ENCODE measurements at regions not wholly inside any gene's neighbourhood (a gene's known extent, or its start where the extent isn't known, plus 50 kb on each side); places are given as distances from the start of the nearest gene placed in this dataset.

DNA sequence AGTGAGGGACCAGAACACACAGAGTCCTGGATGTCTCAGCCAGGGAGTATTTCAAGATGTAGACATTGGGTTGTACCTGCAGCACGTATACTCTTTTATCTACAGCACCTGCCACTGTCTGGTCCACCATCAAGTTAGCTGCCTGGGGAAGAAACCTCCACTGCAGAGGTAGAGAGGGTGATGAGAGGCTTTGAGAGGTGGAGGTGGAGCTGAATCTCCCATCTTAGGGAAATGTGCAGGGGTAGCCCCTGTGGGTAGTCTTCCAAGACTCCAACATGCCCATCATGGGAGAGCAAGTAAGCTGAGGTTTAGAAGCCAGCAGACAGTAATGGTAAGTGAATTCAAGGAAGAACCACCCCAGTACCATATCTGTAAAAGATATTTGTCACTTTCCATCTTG lies 93.3 kb upstream of the CELF4 start:
- 59 to 74% methylated on average over 1 of the region's 1 CpG for WGBS, 2 donors
- Histone ChIP-seq H3K9me3 (no peaks in the 10 kb centered on the region), H3K27ac (no peak overlapping the region), H3K27me3 (no peaks in the 10 kb centered on the region), H3K4me1 (no peaks in the 10 kb centered on the region), H3K36me3 (no peaks in the 10 kb centered on the region), H3K4me3 (no peak overlapping the region)
- no peak for DNase-seq
- intact Hi-C loops (cut with DNase I) = no loop called here
- TF ChIP-seq, protein P1, sequence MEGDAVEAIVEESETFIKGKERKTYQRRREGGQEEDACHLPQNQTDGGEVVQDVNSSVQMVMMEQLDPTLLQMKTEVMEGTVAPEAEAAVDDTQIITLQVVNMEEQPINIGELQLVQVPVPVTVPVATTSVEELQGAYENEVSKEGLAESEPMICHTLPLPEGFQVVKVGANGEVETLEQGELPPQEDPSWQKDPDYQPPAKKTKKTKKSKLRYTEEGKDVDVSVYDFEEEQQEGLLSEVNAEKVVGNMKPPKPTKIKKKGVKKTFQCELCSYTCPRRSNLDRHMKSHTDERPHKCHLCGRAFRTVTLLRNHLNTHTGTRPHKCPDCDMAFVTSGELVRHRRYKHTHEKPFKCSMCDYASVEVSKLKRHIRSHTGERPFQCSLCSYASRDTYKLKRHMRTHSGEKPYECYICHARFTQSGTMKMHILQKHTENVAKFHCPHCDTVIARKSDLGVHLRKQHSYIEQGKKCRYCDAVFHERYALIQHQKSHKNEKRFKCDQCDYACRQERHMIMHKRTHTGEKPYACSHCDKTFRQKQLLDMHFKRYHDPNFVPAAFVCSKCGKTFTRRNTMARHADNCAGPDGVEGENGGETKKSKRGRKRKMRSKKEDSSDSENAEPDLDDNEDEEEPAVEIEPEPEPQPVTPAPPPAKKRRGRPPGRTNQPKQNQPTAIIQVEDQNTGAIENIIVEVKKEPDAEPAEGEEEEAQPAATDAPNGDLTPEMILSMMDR (IDR thresholded peaks at IDR 0.05) = no peak

DNA sequence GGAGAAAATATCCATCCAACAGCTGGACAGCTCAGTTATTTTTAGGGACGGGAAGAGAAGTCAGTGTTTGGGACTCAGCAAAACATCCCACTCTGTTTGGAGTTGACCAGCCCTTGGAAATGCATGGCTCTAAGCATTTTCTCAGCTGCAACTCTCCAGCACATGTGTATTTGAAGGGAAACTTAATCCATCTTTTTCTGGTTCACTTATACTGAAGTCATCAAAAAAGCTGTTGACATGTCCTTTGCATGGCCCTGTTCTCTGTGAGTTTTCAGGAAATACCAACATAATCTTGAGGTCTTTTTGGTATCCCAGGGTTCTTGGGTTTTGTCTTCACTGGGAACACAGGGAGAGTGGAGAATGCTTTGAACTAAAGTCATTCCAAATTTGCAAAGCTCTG lies 91.9 kb upstream of the CELF4 start:
- intact Hi-C loops (cut with DNase I) = no loop called here

DNA sequence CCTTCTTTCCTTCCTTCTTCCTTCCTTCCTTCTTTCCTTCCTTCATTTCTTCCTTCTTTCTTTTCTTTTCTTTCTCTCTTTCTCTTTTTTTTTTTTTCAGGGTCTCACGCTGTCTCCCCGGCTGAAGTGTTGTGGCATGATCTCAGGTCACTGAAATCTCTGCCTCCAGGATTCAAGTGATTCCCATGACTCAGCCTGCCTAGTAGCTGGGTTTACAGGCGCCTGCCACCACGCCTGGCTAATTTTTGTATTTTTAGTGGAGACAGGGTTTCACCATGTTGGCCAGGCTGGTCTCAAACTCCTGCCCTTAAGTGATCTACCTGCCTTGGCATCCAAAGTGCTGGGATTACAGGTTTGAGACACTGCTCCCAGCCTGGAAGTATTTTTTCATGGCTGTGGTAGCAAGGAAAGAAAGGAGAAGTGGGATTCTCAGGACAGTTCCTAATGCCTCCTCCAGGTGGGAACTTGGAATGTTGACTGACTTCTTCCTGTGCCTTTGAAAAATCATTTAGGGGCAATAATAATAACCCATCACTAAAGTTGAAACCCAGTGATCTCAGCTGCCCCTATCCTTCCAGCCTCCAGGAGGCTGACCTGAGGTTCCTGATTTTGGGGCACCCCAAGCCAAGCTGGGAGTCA lies 89.3 kb upstream of the CELF4 start:
- intact Hi-C loops (cut with DNase I) = no loop called here
- Histone ChIP-seq H3K4me1 (no peaks in the 10 kb centered on the region), H3K27me3 (no peaks in the 10 kb centered on the region), H3K36me3 (no peaks in the 10 kb centered on the region), H3K9me3 (no peaks in the 10 kb centered on the region), H3K27ac (no peak overlapping the region), H3K4me3 (no peak overlapping the region)
- TF ChIP-seq, protein P1 (IDR thresholded peaks at IDR 0.05) = no peak
- TF ChIP-seq POLR2A (IDR thresholded peaks at IDR 0.05) (no peak), POLR2AphosphoS5 (IDR thresholded peaks at IDR 0.05) (no peak), EP300 (IDR thresholded peaks at IDR 0.05) (no peak)
- 92% methylated on average over 4 of the region's 4 CpGs for WGBS, 2 donors
- DNase-seq = no peak

More for the DNA sequence above, 91.9 kb upstream of the CELF4 start:
- TF ChIP-seq POLR2AphosphoS5 (IDR thresholded peaks at IDR 0.05) (no peak), EP300 (IDR thresholded peaks at IDR 0.05) (no peak), POLR2A (IDR thresholded peaks at IDR 0.05) (no peak)
- TF ChIP-seq, protein P1 (IDR thresholded peaks at IDR 0.05) = no peak
- Histone ChIP-seq H3K4me3 (no peak overlapping the region), H3K36me3 (no peaks in the 10 kb centered on the region), H3K9me3 (no peaks in the 10 kb centered on the region), H3K4me1 (no peaks in the 10 kb centered on the region), H3K27ac (no peak overlapping the region), H3K27me3 (no peaks in the 10 kb centered on the region)
- WGBS, 2 donors = 69 to 70% methylated on average over 1 of the region's 1 CpG
- no peak for DNase-seq

DNA sequence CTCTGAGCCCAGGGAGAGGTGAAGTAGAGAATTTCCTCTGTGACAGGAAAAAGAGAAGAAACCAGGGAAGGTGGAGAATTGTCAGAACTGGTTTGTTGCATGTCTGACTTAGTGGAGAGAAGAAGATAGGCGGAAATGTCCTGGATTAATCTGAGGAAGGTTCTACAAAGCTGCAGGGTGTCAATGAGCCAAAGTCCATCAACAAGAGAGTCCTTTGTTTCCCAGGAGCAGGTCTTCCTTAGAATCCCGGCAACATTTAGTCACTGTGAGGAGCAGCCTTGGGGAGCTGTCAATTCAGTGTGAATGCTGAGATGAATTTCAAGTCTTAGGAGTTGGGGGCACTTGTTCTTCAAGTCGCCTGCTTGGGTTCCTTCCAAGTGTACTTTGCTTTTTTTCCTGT lies 88.4 kb upstream of the CELF4 start:
- no peak overlapping the region for H3K27ac ChIP-seq
- no peaks in the 10 kb centered on the region for H3K4me1 ChIP-seq
- TF ChIP-seq EP300 (IDR thresholded peaks at IDR 0.05) (no peak), POLR2A (IDR thresholded peaks at IDR 0.05) (no peak), POLR2AphosphoS5 (IDR thresholded peaks at IDR 0.05) (no peak)
- TF ChIP-seq, protein P1 (IDR thresholded peaks at IDR 0.05) = no peak
- no peaks in the 10 kb centered on the region for H3K9me3 ChIP-seq
- H3K27me3 ChIP-seq = no peaks in the 10 kb centered on the region
- intact Hi-C loops (cut with DNase I) = no loop called here
- WGBS, 2 donors = 25 to 52% methylated on average over 3 of the region's 3 CpGs
- DNase-seq = no peak
- H3K4me3 ChIP-seq = no peak overlapping the region
- no peaks in the 10 kb centered on the region for H3K36me3 ChIP-seq

DNA sequence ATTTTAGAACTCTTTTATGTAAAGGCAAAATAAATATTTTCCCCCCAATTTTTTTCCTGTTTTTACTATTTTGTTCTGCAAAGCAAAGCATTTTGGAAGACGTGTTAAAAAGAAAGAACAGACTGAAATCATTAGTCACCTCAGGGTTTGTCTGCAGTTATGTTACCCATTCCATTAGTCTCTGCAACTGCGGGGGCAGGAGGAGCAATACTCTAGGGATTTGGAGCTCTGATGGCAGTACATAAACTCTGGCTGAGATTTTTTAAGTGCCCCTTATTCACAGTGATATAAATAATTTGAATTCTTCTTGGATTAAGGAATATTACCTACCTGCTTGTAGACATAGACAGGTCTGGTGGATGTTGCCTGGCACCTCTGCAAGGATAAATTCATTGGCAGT lies 88.0 kb upstream of the CELF4 start:
- Histone ChIP-seq H3K36me3 (no peaks in the 10 kb centered on the region), H3K4me3 (no peak overlapping the region), H3K27ac (no peak overlapping the region), H3K9me3 (no peaks in the 10 kb centered on the region), H3K27me3 (no peaks in the 10 kb centered on the region), H3K4me1 (no peaks in the 10 kb centered on the region)
- DNase-seq = no peak
- no peak for TF ChIP-seq POLR2AphosphoS5 (IDR thresholded peaks at IDR 0.05)
- no peak for TF ChIP-seq POLR2A (IDR thresholded peaks at IDR 0.05)
- TF ChIP-seq, protein P1 (IDR thresholded peaks at IDR 0.05) = no peak
- no peak for TF ChIP-seq EP300 (IDR thresholded peaks at IDR 0.05)
- WGBS, 2 donors = 56 to 65% methylated on average over 2 of the region's 2 CpGs
- intact Hi-C loops (cut with DNase I) = no loop called here

All from sigmoid colon (tissue), 6 donors.